ENCODE measurements at regions not wholly inside any gene's neighbourhood (a gene's known extent, or its start where the extent isn't known, plus 50 kb on each side); places are given as distances from the start of the nearest gene placed in this dataset.

DNA sequence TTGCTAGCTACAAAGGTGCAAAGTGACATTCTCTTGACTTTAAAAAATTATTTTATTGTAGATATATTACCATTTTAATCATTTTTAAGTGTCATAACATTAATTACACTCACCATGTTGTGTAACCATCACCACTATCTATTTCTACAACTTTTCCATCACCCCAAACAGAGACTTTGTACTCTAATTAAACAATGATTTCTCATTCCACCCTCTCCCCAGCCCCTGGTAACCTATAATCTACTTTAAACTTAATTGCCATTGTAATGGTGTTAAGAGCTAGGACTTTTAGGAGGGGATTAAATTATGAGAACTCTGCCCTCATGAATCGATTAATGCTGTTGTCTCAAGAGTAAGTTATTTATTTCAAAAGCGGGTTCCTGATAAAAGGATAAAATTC is 352.9 kb upstream of the SEL1L start:
- no peak for TF ChIP-seq EZH2 (IDR thresholded peaks at IDR 0.05; ENCODE audit: insufficient read depth, poor library complexity, severe bottlenecking)
- TF ChIP-seq EZH2phosphoT487 (IDR thresholded peaks at IDR 0.05; ENCODE audit: insufficient read depth, low read depth): no peak
